HG02885 (cell line): ENCODE measurements at regions not wholly inside any gene's neighbourhood (a gene's known extent, or its start where the extent isn't known, plus 50 kb on each side); places are given as distances from the start of the nearest gene placed in this dataset.

Experiments used
- ATAC-seq: cut with Tn5 transposase; IDR thresholded peaks from one replicate; pipeline ENCODE4 v1.9.1; 2021; ENCODE audit warnings: mild to moderate bottlenecking; ENCODE audit not compliant: unreplicated experiment, poor library complexity

DNA sequence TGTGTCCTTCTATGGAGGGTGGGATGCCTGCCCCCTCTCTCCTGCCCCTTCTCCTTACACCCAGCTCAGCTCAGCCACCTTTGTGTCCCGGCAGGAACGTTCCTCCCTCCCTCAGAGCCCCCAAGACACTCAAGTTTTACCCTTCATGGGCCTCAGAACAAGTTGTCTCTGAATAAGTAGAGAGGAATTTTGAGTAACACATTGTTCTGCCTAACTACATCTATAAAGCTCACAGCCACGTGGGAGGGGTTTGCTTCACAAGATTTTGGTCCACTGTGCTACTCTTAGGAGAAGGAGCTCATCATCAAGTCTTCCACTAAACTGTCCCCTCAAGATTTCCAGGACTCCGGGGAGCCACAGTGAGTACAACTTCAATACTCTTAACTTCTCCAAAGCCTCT lies 51.6 kb upstream of the ZNF32 start:
- no peak for ATAC-seq

GRCh38 chr10:43699516-43699915 lies 50.8 kb upstream of the ZNF32 start:
- ATAC-seq, result no peak
